HG02798 (cell line): ENCODE measurements at regions not wholly inside any gene's neighbourhood (a gene's known extent, or its start where the extent isn't known, plus 50 kb on each side); places are given as distances from the start of the nearest gene placed in this dataset.
"Not testable (repeated sequence)": the region's sequence is repeated elsewhere in the genome, so short reads cannot be mapped to it uniquely, and the experiment has no call there.

Source experiments
- ATAC-seq: cut with Tn5 transposase; IDR thresholded peaks from one replicate; pipeline ENCODE4 v1.9.1; 2021; ENCODE audit warnings: mild to moderate bottlenecking; ENCODE audit not compliant: unreplicated experiment, poor library complexity

GRCh38 chr3:176896165-176896564, 301.1 kb downstream of the TBL1XR1 start:
- no peak for ATAC-seq

DNA sequence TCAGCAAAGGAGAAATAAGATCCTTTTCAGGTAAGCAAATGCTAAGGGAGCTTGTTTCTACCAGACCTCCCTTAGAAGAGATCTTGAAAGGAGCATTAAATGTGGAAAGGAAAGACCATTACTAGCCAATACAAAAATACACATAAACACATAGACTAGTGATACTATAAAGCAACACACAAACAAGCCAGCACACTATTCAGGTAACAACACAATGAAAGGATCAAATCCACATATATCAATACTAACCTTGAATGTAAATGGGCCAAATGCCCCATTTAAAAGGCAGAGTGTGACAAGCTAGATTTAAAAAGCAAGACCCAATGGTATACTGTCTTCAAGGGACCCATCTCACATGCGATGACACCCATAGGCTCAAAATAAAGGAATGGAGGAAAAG, 317.6 kb downstream of the TBL1XR1 start:
- no peak for ATAC-seq

GRCh38 chr3:176873261-176873660, 324.0 kb downstream of the TBL1XR1 start:
- ATAC-seq: no peak

GRCh38 chr3:176872771-176873209, 324.5 kb downstream of the TBL1XR1 start:
- peak; percentile 96 for ATAC-seq

- ATAC-seq: no peak
Measured at GRCh38 chr3:176870451-176870850, 326.8 kb downstream of the TBL1XR1 start.

DNA sequence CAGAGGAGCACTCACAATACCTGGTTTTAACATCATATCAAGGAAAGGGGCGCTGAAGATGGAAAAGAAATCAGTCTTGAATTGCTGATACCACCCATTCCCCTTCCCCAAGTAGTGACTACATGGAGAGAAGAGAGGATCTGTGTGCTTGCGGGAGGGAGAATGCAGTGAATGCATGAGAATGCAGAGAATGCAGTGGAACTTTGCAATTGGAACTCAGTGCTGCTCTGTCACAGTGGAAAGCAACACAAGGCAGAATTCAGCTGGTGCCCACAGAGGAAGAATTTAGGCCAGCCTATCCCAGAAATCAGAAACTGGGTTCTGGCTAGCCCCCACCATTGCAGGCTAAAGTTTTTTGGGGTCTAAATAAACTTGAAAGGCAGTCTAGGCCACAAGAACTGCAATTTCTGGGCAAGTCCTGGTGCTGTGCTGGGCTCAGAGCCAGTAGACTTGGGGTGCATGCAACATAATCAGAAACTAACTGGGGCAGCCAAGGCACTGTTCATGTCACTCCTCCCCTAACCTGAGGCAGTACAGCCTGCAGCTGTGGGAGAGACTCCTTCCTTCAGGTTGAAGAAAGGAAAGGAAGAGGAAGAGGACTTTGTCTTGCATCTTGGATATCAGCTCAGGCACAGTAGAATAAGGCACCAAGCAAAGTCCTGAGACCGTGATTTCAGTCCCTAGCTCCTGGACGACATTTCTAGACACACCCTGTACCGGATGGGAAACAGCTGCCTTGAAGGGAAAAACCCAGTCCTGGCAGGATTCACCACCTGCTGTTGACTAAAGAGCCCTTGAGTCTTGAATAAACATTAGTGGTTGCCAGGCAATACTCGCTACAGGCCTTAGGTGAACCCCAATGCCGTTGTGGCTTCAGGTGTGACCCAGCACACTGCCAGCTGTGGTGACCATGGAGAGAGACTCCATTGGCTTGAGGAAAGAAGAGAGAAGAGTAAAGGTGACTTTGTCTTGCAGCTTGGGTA, 329.3 kb downstream of the TBL1XR1 start:
- no peak for ATAC-seq

GRCh38 chr3:176861137-176861536, 336.1 kb downstream of the TBL1XR1 start:
- ATAC-seq: no peak

DNA sequence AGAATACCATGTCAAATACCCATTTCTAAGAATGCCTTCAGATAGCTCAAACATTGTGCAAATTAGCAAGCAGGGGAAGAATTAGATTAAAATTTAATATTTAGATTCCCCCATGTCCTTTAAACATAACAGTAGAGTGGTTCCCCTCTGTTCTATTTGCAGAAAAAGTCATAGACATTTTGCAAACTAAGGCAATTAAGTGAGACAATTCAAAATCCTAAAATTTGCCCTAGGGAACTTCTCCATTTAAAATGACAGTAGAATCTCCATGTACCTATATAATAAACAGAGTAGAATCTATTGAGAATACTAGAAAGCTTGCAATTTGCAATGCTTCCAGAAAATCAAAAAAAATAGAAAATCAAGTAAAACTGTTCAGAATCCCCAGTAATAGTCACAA, 340.6 kb downstream of the TBL1XR1 start:
- ATAC-seq: no peak

GRCh38 chr3:176855901-176856486, 341.3 kb downstream of the TBL1XR1 start:
- ATAC-seq: no peak

GRCh38 chr3:176855213-176855612, 342.1 kb downstream of the TBL1XR1 start:
- no peak for ATAC-seq

- no peak for ATAC-seq
Measured at GRCh38 chr3:176850498-176850897, 346.8 kb downstream of the TBL1XR1 start.

- ATAC-seq: no peak
Measured at GRCh38 chr3:176848431-176849214, 348.7 kb downstream of the TBL1XR1 start.

DNA sequence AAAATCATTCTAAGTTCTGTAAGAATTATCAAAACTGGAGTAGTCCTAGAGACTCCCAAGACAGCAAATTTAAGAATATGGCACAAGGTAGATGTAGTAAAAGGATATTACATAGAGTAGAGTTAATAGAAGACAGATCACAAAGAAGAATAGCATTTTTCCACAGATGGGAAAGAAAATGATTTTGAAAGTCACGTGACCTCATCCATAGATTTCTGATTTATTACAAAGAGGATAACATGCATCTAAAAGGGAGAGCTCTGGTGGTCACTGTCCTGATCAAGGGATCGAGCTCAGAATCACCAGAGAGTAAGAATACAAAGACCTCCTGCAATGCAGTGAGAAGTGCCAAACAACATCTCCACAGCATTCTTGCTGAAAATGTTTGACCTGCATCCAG, 354.4 kb downstream of the TBL1XR1 start:
- no peak for ATAC-seq

- no peak for ATAC-seq
Measured at GRCh38 chr3:176840641-176841286, 356.5 kb downstream of the TBL1XR1 start.

DNA sequence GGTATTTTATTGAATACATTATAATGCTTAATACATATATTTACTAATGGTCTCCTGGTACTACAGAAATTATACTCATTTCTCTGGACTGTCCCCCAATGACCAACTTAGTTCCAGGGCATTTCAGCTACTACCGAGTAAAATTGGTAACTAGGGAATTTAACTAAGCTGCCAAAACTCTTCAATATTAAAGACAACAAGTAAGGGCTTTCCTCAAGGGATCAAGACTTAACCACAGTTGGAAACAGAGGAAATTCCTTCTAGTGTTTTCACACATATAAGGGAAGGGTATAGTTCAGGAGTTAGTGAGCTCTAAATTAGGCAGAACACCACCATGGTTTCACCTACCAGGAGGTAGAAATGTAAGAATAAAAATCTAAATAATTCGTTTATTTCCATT, 357.4 kb downstream of the TBL1XR1 start:
- no peak for ATAC-seq

GRCh38 chr3:176839466-176839865, 357.8 kb downstream of the TBL1XR1 start:
- no peak for ATAC-seq

DNA sequence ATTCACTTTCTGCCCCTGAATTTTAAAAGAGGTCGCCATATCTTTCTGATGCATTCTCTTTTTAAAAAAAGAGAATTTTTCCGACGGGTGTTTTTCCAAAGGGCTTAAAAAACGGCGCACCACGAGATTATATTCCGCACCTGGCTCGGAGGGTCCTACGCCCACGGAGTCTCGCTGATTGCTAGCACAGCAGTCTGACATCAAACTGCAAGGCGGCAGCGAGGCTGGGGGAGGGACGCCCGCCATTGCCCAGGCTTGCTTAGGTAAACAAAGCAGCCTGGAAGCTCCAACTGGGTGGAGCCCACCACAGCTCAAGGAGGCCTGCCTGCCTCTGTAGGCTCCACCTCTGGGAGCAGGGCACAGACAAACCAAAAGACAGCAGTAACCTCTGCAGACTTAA, 370.0 kb downstream of the TBL1XR1 start:
- ATAC-seq: not testable (repeated sequence)

DNA sequence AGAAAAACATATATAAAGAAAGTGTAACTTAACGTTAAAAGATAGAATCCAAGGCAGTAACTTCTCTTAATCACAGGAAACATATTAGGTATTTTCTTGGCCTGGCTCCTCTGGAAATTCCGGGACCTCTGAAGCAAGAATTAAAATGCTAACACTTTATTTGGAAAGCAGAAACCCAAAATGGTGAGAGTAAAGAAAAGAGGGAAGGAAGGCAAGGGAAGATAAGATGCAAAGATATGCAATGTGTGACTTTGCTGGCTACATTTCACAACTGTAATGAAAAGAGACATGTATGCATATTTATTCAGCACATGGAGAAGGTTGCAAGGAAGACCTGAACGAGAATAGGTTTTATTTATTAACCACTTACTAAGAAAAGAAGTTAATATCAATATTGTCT, 372.5 kb downstream of the TBL1XR1 start:
- ATAC-seq: no peak

- no peak for ATAC-seq
Measured at GRCh38 chr3:176820764-176821163, 376.5 kb downstream of the TBL1XR1 start.

GRCh38 chr3:176816937-176817336, 380.3 kb downstream of the TBL1XR1 start:
- no peak for ATAC-seq
